ENCODE measurements at regions not wholly inside any gene's neighbourhood (a gene's known extent, or its start where the extent isn't known, plus 50 kb on each side); places are given as distances from the start of the nearest gene placed in this dataset.

GRCh38 chr1:37338658-37339057, 135.7 kb upstream of the ZC3H12A start:
- TF ChIP-seq CTCF (IDR thresholded peaks at IDR 0.05; ENCODE audit: insufficient read depth, low read length, missing control alignments) = no peak
- H3K4me3 ChIP-seq (ENCODE audit: low read depth, low read length) = no peak overlapping the region
- ChIA-PET POLR2A (no interaction called here), CTCF (no interaction called here)
- no peak for DNase-seq (ENCODE audit: low read depth, low spot score)

GRCh38 chr1:37342736-37343135, 131.6 kb upstream of the ZC3H12A start:
- CTCF ChIA-PET = no interaction called here
- POLR2A ChIA-PET = no interaction called here
- no peak overlapping the region for H3K4me3 ChIP-seq (ENCODE audit: low read depth, low read length)
- DNase-seq (ENCODE audit: low read depth, low spot score) = no peak
- no peak for TF ChIP-seq CTCF (IDR thresholded peaks at IDR 0.05; ENCODE audit: insufficient read depth, low read length, missing control alignments)

- DNase-seq (ENCODE audit: low read depth, low spot score) = no peak
- ChIA-PET CTCF (no interaction called here), POLR2A (no interaction called here)
- no peak for TF ChIP-seq CTCF (IDR thresholded peaks at IDR 0.05; ENCODE audit: insufficient read depth, low read length, missing control alignments)
- H3K4me3 ChIP-seq (ENCODE audit: low read depth, low read length) = no peak overlapping the region
Measured at GRCh38 chr1:37347104-37347649, 127.2 kb upstream of the ZC3H12A start.

GRCh38 chr1:37353871-37354270, 120.5 kb upstream of the ZC3H12A start:
- ChIA-PET CTCF (no interaction called here), POLR2A (no interaction called here)
- no peak for TF ChIP-seq CTCF (IDR thresholded peaks at IDR 0.05; ENCODE audit: insufficient read depth, low read length, missing control alignments)
- no peak for DNase-seq (ENCODE audit: low read depth, low spot score)
- no peak overlapping the region for H3K4me3 ChIP-seq (ENCODE audit: low read depth, low read length)

- TF ChIP-seq CTCF (IDR thresholded peaks at IDR 0.05; ENCODE audit: insufficient read depth, low read length, missing control alignments) = no peak
- no peak for DNase-seq (ENCODE audit: low read depth, low spot score)
- no peak overlapping the region for H3K4me3 ChIP-seq (ENCODE audit: low read depth, low read length)
- ChIA-PET CTCF (no interaction called here), POLR2A (no interaction called here)
Measured at GRCh38 chr1:37354876-37355650, 119.3 kb upstream of the ZC3H12A start.

- POLR2A ChIA-PET = no interaction called here
- no peak for TF ChIP-seq CTCF (IDR thresholded peaks at IDR 0.05; ENCODE audit: insufficient read depth, low read length, missing control alignments)
- DNase-seq (ENCODE audit: low read depth, low spot score) = no peak
- CTCF ChIA-PET = no interaction called here
- no peak overlapping the region for H3K4me3 ChIP-seq (ENCODE audit: low read depth, low read length)
Measured at GRCh38 chr1:37358992-37359391, 115.4 kb upstream of the ZC3H12A start.
